Keratinocyte (primary cell): ENCODE measurements at regions not wholly inside any gene's neighbourhood (a gene's known extent, or its start where the extent isn't known, plus 50 kb on each side); places are given as distances from the start of the nearest gene placed in this dataset.

Source experiments
- DNase-seq: peaks from one replicate; pipeline ENCODE4 v3.0.0-alpha.2; 2011; ENCODE audit warnings: low read depth, missing footprints, low spot score
- FAIRE-seq: peaks from 2 replicates; lab custom pipeline; 2011; peaks lifted over from hg19 to GRCh38; lab: Jason Lieb, UNC
- H2AFZ ChIP-seq: 2 replicates; pipeline ENCODE4 v1.6.0; 2012; ENCODE audit warnings: low read length, control low read depth, inconsistent platforms; ENCODE audit not compliant: control insufficient read depth
- H3K27ac ChIP-seq: 2 replicates; pipeline ENCODE4 v1.5.1; 2011; ENCODE audit warnings: low read length; ENCODE audit not compliant: control insufficient read depth, insufficient read depth
- H3K27me3 ChIP-seq: 3 replicates; pipeline ENCODE4 v1.6.0; 2011; ENCODE audit warnings: low read length; ENCODE audit not compliant: control insufficient read depth, insufficient read depth; ENCODE audit errors: extremely low read depth
- H3K36me3 ChIP-seq, 2 experiments: 2 replicates in 1 of 2; 3 replicates in 1 of 2; pipeline ENCODE4 v1.5.1; 2011; ENCODE audit warnings: low read length in 2 of 2, mild to moderate bottlenecking in 1 of 2; ENCODE audit not compliant: control insufficient read depth in 2 of 2, insufficient read depth in 2 of 2; ENCODE audit errors: extremely low read depth in 1 of 2
- H3K4me1 ChIP-seq: 3 replicates; pipeline ENCODE4 v1.5.1; 2011; ENCODE audit warnings: low read length; ENCODE audit not compliant: control insufficient read depth, insufficient read depth; ENCODE audit errors: extremely low read depth
- H3K4me2 ChIP-seq: 3 replicates; pipeline ENCODE4 v1.6.0; 2011; ENCODE audit warnings: low read depth, low read length; ENCODE audit not compliant: control insufficient read depth, insufficient read depth; ENCODE audit errors: extremely low read depth
- H3K4me3 ChIP-seq, 3 experiments: fragments of 200-600 bp in 1 of 3; sonication (generic) in 1 of 3; 2 replicates in 2 of 3; 3 replicates in 1 of 3; pipeline ENCODE4 v1.5.1; 2011 to 2016; ENCODE audit warnings: low read length in 3 of 3, mild to moderate bottlenecking in 3 of 3, control low read depth in 2 of 3, inconsistent platforms in 1 of 3, low read depth in 1 of 3, mixed read lengths in 1 of 3, mixed run types in 1 of 3, moderate library complexity in 1 of 3; ENCODE audit not compliant: control insufficient read depth in 2 of 3, insufficient read depth in 2 of 3; ENCODE audit errors: extremely low read depth in 1 of 3
- H3K79me2 ChIP-seq: 2 replicates; pipeline ENCODE4 v1.6.0; 2012; ENCODE audit warnings: low read length; ENCODE audit not compliant: control insufficient read depth, insufficient read depth
- H3K9ac ChIP-seq: 3 replicates; pipeline ENCODE4 v1.6.0; 2011; ENCODE audit warnings: low read length; ENCODE audit not compliant: control insufficient read depth, insufficient read depth; ENCODE audit errors: extremely low read depth
- H3K9me1 ChIP-seq: 3 replicates; pipeline ENCODE4 v1.6.0; 2011; ENCODE audit warnings: low read length; ENCODE audit not compliant: control insufficient read depth, insufficient read depth; ENCODE audit errors: extremely low read depth
- H3K9me3 ChIP-seq: 2 replicates; pipeline ENCODE4 v1.5.1; 2012; ENCODE audit warnings: low read depth, low read length; ENCODE audit not compliant: control insufficient read depth
- H4K20me1 ChIP-seq: 3 replicates; pipeline ENCODE4 v1.6.0; 2011; ENCODE audit warnings: low read length; ENCODE audit not compliant: control insufficient read depth, insufficient read depth; ENCODE audit errors: extremely low read depth
- EZH2 ChIP-seq: IDR thresholded peaks from one replicate; pipeline ENCODE4 v1.6.1; 2012; ENCODE audit warnings: inconsistent platforms, mild to moderate bottlenecking, low read length, moderate library complexity
- dilution Hi-C: fragments of 300-500 bp; cut with MboI; formaldehyde crosslinking; loops from one replicate; pipeline ENCODE4 v1.7.0; 2020; ENCODE audit warnings: low sequenced_read_pairs; ENCODE audit not compliant: extremely low pct_ligation_motif_present
- TF ChIP-seq, protein P1 (sequence below), 3 experiments: IDR thresholded peaks in 1 of 3; conservative IDR thresholded peaks in 1 of 3; optimal IDR thresholded peaks in 1 of 3; 2 replicates in 2 of 3; 3 replicates in 1 of 3; pipeline versions ENCODE3 to v1.5.1; 2011; ENCODE audit warnings: low read length in 3 of 3, mild to moderate bottlenecking in 3 of 3, moderate library complexity in 2 of 3, control low read depth in 1 of 3, inconsistent platforms in 1 of 3; ENCODE audit not compliant: insufficient read depth in 2 of 3; ENCODE audit errors: extremely low read depth in 1 of 3

DNA sequence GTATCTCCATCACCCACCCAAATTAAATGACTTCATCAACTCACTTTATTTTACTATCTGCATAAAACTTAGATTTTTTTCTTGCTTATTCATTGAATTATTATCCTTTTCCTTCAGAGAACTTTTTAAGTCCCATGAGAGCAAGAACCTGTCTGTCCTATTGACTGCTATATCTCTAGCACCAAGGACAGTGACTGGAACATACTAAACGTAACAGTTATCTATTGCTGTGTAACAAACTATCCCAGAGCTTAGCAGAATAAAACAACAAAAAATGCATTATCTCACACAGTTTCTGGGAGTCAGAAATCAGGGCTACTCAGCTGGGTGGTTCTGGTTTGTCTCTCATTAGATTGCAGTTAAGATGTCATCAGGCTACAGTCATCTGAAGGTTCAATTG is 401.7 kb upstream of the AUTS2 start:
- TF ChIP-seq EZH2 = no peak
- TF ChIP-seq, protein P1, sequence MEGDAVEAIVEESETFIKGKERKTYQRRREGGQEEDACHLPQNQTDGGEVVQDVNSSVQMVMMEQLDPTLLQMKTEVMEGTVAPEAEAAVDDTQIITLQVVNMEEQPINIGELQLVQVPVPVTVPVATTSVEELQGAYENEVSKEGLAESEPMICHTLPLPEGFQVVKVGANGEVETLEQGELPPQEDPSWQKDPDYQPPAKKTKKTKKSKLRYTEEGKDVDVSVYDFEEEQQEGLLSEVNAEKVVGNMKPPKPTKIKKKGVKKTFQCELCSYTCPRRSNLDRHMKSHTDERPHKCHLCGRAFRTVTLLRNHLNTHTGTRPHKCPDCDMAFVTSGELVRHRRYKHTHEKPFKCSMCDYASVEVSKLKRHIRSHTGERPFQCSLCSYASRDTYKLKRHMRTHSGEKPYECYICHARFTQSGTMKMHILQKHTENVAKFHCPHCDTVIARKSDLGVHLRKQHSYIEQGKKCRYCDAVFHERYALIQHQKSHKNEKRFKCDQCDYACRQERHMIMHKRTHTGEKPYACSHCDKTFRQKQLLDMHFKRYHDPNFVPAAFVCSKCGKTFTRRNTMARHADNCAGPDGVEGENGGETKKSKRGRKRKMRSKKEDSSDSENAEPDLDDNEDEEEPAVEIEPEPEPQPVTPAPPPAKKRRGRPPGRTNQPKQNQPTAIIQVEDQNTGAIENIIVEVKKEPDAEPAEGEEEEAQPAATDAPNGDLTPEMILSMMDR (optimal IDR thresholded peaks at IDR 0.05 in 1 of 3, IDR thresholded peaks at IDR 0.05 in 1 of 3, conservative IDR thresholded peaks at IDR 0.05 in 1 of 3; ENCODE audit: extremely low read depth in 1 of 3, insufficient read depth in 2 of 3, low read length in 3 of 3) = no peak
- Histone ChIP-seq H3K9me1 (no peaks in the 10 kb centered on the region), H3K79me2 (no peaks in the 10 kb centered on the region), H3K27ac (no peak overlapping the region), H3K9me3 (no peaks in the 10 kb centered on the region), H3K36me3 (no peaks in the 10 kb centered on the region), H4K20me1 (no peaks in the 10 kb centered on the region), H2AFZ (no peak overlapping the region), H3K4me2 (no peak overlapping the region), H3K4me3 (no peak overlapping the region), H3K27me3 (no peaks in the 10 kb centered on the region), H3K4me1 (no peaks in the 10 kb centered on the region), H3K9ac (no peak overlapping the region)
- DNase-seq = no peak
- dilution Hi-C loops = no loop called here
- FAIRE-seq = no peak

DNA sequence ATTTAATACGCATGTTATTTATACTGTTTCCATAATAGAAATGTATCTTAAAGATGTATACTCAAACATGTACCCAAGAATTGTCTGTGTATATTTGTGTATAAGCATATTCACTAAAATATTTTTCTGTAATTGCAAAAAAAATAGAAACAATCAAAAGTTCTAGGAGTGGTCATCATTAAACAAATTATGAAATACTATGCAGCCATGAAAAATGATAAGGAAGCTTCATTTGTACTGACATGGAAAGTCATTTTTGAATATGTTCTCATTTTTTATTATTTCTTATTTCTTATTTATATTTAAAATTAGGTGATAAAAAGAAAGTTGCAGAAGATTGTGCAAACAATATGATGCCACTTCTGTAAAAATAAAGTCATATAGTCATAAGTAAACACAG is 400.0 kb upstream of the AUTS2 start:
- TF ChIP-seq, protein P1 (optimal IDR thresholded peaks at IDR 0.05 in 1 of 3, IDR thresholded peaks at IDR 0.05 in 1 of 3, conservative IDR thresholded peaks at IDR 0.05 in 1 of 3; ENCODE audit: extremely low read depth in 1 of 3, insufficient read depth in 2 of 3, low read length in 3 of 3) = no peak
- TF ChIP-seq EZH2 = no peak
- no peak overlapping the region for H2AFZ ChIP-seq
- no peaks in the 10 kb centered on the region for H3K4me1 ChIP-seq
- FAIRE-seq (no peak), DNase-seq (no peak)
- H3K9me3 ChIP-seq = no peaks in the 10 kb centered on the region
- H3K36me3 ChIP-seq = no peaks in the 10 kb centered on the region
- H3K27me3 ChIP-seq = no peaks in the 10 kb centered on the region
- H3K4me3 ChIP-seq = no peak overlapping the region
- H3K4me2 ChIP-seq = no peak overlapping the region
- H4K20me1 ChIP-seq = no peaks in the 10 kb centered on the region
- no peaks in the 10 kb centered on the region for H3K9me1 ChIP-seq
- H3K9ac ChIP-seq = no peak overlapping the region
- H3K27ac ChIP-seq = no peak overlapping the region
- dilution Hi-C loops = no loop called here
- no peaks in the 10 kb centered on the region for H3K79me2 ChIP-seq
